ENCODE measurements at regions not wholly inside any gene's neighbourhood (a gene's known extent, or its start where the extent isn't known, plus 50 kb on each side); places are given as distances from the start of the nearest gene placed in this dataset.

DNA sequence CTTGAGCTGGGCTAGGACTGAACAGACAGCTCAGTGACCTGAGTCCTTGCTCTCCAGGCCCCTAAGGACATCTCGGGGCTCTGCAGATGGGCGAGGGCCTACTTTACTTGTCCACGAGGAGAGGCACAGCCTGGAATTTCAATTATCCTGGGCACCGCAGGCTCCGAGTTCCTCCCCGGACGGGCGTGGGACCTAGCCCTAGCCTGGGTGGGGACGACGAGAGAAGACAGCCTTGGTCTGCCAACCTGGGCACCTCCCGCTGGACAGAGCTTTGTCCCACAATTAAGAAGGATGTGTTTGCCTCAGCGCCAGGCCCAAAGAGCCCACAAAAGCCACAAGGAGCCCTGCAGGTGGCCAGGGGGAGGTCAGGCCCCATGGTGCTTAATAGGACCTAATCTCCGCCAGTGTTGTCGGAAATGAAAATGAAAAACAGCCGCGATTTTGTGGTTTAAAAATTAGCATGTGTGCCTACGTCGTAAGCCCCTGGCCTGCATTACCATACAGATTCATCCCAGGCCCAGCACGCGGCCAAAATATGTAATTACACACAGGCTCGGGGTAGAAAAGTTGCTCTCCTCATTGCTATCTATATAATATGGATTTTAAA, 51.4 kb upstream of the LHX1 start:
- no peak overlapping the region for H3K27ac ChIP-seq
- TF ChIP-seq ZFX (IDR thresholded peaks at IDR 0.05; ENCODE audit: borderline replicate concordance): no peak
- TF ChIP-seq, protein P1, sequence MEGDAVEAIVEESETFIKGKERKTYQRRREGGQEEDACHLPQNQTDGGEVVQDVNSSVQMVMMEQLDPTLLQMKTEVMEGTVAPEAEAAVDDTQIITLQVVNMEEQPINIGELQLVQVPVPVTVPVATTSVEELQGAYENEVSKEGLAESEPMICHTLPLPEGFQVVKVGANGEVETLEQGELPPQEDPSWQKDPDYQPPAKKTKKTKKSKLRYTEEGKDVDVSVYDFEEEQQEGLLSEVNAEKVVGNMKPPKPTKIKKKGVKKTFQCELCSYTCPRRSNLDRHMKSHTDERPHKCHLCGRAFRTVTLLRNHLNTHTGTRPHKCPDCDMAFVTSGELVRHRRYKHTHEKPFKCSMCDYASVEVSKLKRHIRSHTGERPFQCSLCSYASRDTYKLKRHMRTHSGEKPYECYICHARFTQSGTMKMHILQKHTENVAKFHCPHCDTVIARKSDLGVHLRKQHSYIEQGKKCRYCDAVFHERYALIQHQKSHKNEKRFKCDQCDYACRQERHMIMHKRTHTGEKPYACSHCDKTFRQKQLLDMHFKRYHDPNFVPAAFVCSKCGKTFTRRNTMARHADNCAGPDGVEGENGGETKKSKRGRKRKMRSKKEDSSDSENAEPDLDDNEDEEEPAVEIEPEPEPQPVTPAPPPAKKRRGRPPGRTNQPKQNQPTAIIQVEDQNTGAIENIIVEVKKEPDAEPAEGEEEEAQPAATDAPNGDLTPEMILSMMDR (IDR thresholded peaks at IDR 0.05): no peak
